AG10803 (cell line): ENCODE measurements at regions not wholly inside any gene's neighbourhood (a gene's known extent, or its start where the extent isn't known, plus 50 kb on each side); places are given as distances from the start of the nearest gene placed in this dataset.

Source experiments
- DNase-seq: peaks from one replicate; pipeline ENCODE4 v3.0.0; 2010; ENCODE audit warnings: low read depth
- H3K4me3 ChIP-seq: 2 replicates; pipeline ENCODE4 v1.5.1; 2011; ENCODE audit warnings: mild to moderate bottlenecking, low read length, control low read depth
- CTCF ChIP-seq: conservative IDR thresholded peaks from 2 replicates; pipeline ENCODE4 v1.5.1; 2011; ENCODE audit warnings: mild to moderate bottlenecking, low read length, control low read depth, inconsistent platforms

GRCh38 chr18:27549335-27550039 is 364.4 kb upstream of the CHST9 start:
- no peak for DNase-seq

GRCh38 chr18:27546991-27547390 is 361.9 kb upstream of the CHST9 start:
- H3K4me3 ChIP-seq: no peak overlapping the region
- no peak for DNase-seq
- TF ChIP-seq CTCF: no peak

More at GRCh38 chr18:27549335-27550039, 364.4 kb upstream of the CHST9 start:
- H3K4me3 ChIP-seq: no peak overlapping the region
- no peak for TF ChIP-seq CTCF

- TF ChIP-seq CTCF: no peak
- H3K4me3 ChIP-seq: no peak overlapping the region
- no peak for DNase-seq
Measured at GRCh38 chr18:27544206-27544605, 359.1 kb upstream of the CHST9 start.

- no peak for TF ChIP-seq CTCF
- H3K4me3 ChIP-seq: no peak overlapping the region
- no peak for DNase-seq
Measured at GRCh38 chr18:27541293-27541692, 356.2 kb upstream of the CHST9 start.

GRCh38 chr18:27540111-27540510 is 355.0 kb upstream of the CHST9 start:
- DNase-seq: no peak
- TF ChIP-seq CTCF: no peak
- H3K4me3 ChIP-seq: no peak overlapping the region

- no peak for TF ChIP-seq CTCF
- no peak for DNase-seq
- no peak overlapping the region for H3K4me3 ChIP-seq
Measured at GRCh38 chr18:27528925-27529521, 343.9 kb upstream of the CHST9 start.

GRCh38 chr18:27527856-27528255 is 342.7 kb upstream of the CHST9 start:
- DNase-seq: no peak
- TF ChIP-seq CTCF: no peak
- H3K4me3 ChIP-seq: no peak overlapping the region
